RPMI8226 (cell line): ENCODE measurements at regions not wholly inside any gene's neighbourhood (a gene's known extent, or its start where the extent isn't known, plus 50 kb on each side); places are given as distances from the start of the nearest gene placed in this dataset.
A peak's percentile ranks its signal among the peaks of the same experiment; 100 is the strongest.

Source experiments
- DNase-seq: peaks from one replicate; pipeline ENCODE4 v3.0.0-alpha.2; 2015

GRCh38 chr15:70342141-70342540, 244.4 kb upstream of the TLE3 start:
- no peak for DNase-seq

- no peak for DNase-seq
These were observed 243.8 kb upstream of the TLE3 start for GRCh38 chr15:70341566-70341965.

- DNase-seq, result no peak
These were observed 242.8 kb upstream of the TLE3 start for GRCh38 chr15:70340494-70340870.

- DNase-seq, result peak; percentile 20
These were observed 242.1 kb upstream of the TLE3 start for GRCh38 chr15:70339571-70340493.

GRCh38 chr15:70337277-70338186, 239.8 kb upstream of the TLE3 start:
- DNase-seq, result no peak

GRCh38 chr15:70336425-70337009, 238.8 kb upstream of the TLE3 start:
- DNase-seq, result peak; percentile 15

GRCh38 chr15:70334286-70334685, 236.6 kb upstream of the TLE3 start:
- no peak for DNase-seq

- no peak for DNase-seq
These were observed 231.5 kb upstream of the TLE3 start for GRCh38 chr15:70329179-70329578.

GRCh38 chr15:70328679-70329115, 231.0 kb upstream of the TLE3 start:
- DNase-seq, result no peak

GRCh38 chr15:70327856-70328678, 230.3 kb upstream of the TLE3 start:
- DNase-seq, result peak; percentile 91

- DNase-seq, result no peak
These were observed 229.7 kb upstream of the TLE3 start for GRCh38 chr15:70327328-70327855.

GRCh38 chr15:70324001-70324974, 226.6 kb upstream of the TLE3 start:
- DNase-seq, result no peak

- DNase-seq, result no peak
These were observed 225.6 kb upstream of the TLE3 start for GRCh38 chr15:70323111-70323851.

GRCh38 chr15:70322051-70322668, 224.4 kb upstream of the TLE3 start:
- DNase-seq, result no peak

GRCh38 chr15:70321172-70321819, 223.6 kb upstream of the TLE3 start:
- no peak for DNase-seq

- DNase-seq, result peak; percentile 76
These were observed 222.8 kb upstream of the TLE3 start for GRCh38 chr15:70320482-70320881.

- DNase-seq, result peak; percentile 17
These were observed 222.4 kb upstream of the TLE3 start for GRCh38 chr15:70320077-70320476.

- peak; percentile 83 for DNase-seq
These were observed 221.7 kb upstream of the TLE3 start for GRCh38 chr15:70319466-70319865.
